Stomach smooth muscle (tissue), 2 donors: ENCODE measurements at regions not wholly inside any gene's neighbourhood (a gene's known extent, or its start where the extent isn't known, plus 50 kb on each side); places are given as distances from the start of the nearest gene placed in this dataset.

Experiments used
- H3K27ac ChIP-seq: one replicate; pipeline ENCODE4 v1.7.0; 2013; ENCODE audit warnings: mild to moderate bottlenecking, low read length, inconsistent platforms
- H3K27me3 ChIP-seq, 2 donors: one replicate each; pipeline ENCODE4 v1.7.0; 2013; ENCODE audit warnings: low read length in 2 of 2; ENCODE audit not compliant: insufficient read depth in 2 of 2, control insufficient read depth in 1 of 2
- H3K36me3 ChIP-seq, 2 donors: one replicate each; pipeline ENCODE4 v1.7.0; 2013; ENCODE audit warnings: low read length in 2 of 2; ENCODE audit not compliant: control insufficient read depth in 2 of 2, insufficient read depth in 2 of 2
- H3K4me1 ChIP-seq: one replicate; pipeline ENCODE4 v1.7.0; 2013; ENCODE audit warnings: low read length; ENCODE audit not compliant: control insufficient read depth, insufficient read depth
- H3K4me3 ChIP-seq, 2 donors: one replicate each; pipeline ENCODE4 v1.7.0; 2013; ENCODE audit warnings: low read length in 2 of 2
- H3K9ac ChIP-seq, 2 donors: one replicate each; pipeline ENCODE4 v1.7.0; 2013; ENCODE audit warnings: low read length in 2 of 2, mild to moderate bottlenecking in 1 of 2
- H3K9me3 ChIP-seq, 2 donors: one replicate each; pipeline ENCODE4 v1.7.0; 2013; ENCODE audit warnings: low read length in 2 of 2; ENCODE audit not compliant: control insufficient read depth in 2 of 2
- donor health status: healthy.
- donor health status: Pancreatic carcinoma.

GRCh38 chr15:58329781-58330671 lies 101.8 kb upstream of the LIPC start:
- no peak overlapping the region for H3K27ac ChIP-seq
- no peak overlapping the region for H3K9ac ChIP-seq
- H3K36me3 ChIP-seq = no peaks in the 10 kb centered on the region
- H3K9me3 ChIP-seq = no peaks in the 10 kb centered on the region
- no peak overlapping the region for H3K4me3 ChIP-seq
- H3K27me3 ChIP-seq = no peaks in the 10 kb centered on the region
- peaks cover 28% of the 10 kb centered on the region for H3K4me1 ChIP-seq

DNA sequence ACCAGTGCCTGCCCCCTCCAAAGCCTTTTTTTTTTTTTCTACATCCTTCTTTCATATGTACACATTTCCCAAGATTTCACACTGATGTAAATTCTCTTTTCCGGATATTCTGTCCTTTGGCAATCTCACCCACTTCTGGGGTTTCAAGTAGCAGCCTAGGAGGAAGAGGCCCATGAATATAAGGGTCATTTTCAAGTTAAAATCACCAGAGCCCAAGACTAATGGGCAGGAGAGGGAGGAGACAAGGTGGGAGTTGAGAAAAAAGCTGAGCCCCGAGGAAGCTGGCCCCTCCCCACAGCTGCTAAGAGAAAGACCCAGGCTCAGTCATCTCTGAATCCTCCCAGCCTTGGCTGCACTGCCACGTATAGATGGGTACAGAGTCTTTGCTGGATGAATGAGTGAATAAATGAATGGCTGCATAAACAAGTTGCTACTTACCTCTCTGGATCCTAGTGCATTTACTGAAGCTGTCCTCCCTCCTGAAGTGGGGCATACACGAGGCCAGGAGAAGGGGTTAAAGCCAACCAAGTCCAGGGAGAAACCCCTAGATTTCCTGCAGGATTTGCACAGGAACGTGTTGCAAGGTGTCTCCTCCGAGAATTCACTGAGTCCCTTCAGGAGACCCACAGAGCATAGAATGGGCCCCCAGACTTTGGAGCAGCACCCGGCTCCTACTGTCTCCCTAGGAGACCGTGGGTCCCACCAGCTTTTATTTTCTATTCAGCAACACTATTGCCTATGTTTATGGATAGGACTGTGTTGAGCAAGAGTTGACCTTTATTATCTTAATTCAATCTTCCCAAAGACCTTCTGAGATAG lies 100.8 kb upstream of the LIPC start:
- H3K9ac ChIP-seq = no peak overlapping the region

GRCh38 chr15:58331560-58331912 lies 100.3 kb upstream of the LIPC start:
- peak overlapping the region; percentile 85 for H3K27ac ChIP-seq
- peak overlapping the region in 1 of 2 donors; percentile 18 for H3K9ac ChIP-seq
- peaks cover 28% of the 10 kb centered on the region for H3K4me1 ChIP-seq
- no peaks in the 10 kb centered on the region for H3K36me3 ChIP-seq
- H3K9me3 ChIP-seq = no peaks in the 10 kb centered on the region
- peak overlapping the region in 1 of 2 donors; percentile 41 for H3K4me3 ChIP-seq
- H3K27me3 ChIP-seq = no peaks in the 10 kb centered on the region

More for the DNA sequence above, 100.8 kb upstream of the LIPC start:
- Histone ChIP-seq H3K9me3 (no peaks in the 10 kb centered on the region), H3K36me3 (no peaks in the 10 kb centered on the region), H3K4me1 (peaks cover 28% of the 10 kb centered on the region), H3K4me3 (no peak overlapping the region), H3K27me3 (no peaks in the 10 kb centered on the region), H3K27ac (peak overlapping the region; percentile 85)

DNA sequence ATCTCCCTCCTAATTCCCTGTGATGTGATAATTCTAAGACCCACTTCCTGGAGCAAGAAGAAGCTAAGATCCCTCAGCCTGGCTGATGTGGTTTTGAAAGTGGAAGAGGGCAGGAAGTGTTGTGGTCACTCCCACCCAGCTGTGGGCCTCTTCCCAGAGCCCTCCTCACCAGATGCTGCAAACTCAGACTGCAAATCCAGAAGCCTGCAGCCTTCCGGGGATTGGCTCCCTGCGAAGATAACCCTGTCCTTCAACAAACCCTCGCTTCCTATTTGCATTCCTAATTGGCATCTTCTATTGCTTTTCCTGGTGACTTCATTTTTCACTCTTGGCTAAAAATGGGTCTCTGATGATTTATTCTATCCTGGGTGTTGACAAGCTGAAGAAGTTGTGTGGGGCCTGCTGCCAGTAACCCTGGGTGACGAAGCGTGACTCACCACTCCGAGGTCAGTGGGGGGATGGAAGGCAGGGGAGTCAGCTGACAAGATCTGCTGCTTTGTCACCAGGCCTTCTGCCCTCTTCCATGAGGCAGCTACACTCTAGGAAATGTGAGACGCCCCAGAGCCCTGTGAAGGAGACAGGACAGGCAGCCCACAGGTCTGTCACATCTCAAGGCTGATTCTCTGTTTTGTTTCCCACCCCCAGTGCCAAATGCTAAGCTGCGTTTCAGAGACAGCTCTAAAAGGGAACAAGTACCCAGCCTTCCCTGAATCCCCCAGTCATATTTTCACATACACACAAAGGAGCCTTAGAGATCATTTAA lies 99.7 kb upstream of the LIPC start:
- Histone ChIP-seq H3K27me3 (no peaks in the 10 kb centered on the region), H3K36me3 (no peaks in the 10 kb centered on the region), H3K9me3 (no peaks in the 10 kb centered on the region), H3K4me3 (peak overlapping the region in 1 of 2 donors; percentile 41), H3K4me1 (peaks cover 28% of the 10 kb centered on the region), H3K27ac (peak overlapping the region; percentile 85), H3K9ac (peak overlapping the region; percentile 46 to 62)

- Histone ChIP-seq H3K27me3 (no peaks in the 10 kb centered on the region), H3K36me3 (no peaks in the 10 kb centered on the region), H3K4me3 (peak overlapping the region in 1 of 2 donors; percentile 22), H3K9me3 (no peaks in the 10 kb centered on the region), H3K4me1 (peaks cover 28% of the 10 kb centered on the region), H3K27ac (peak overlapping the region; percentile 85), H3K9ac (peak overlapping the region; percentile 46 to 62)
Observed at GRCh38 chr15:58332676-58333400, 99.0 kb upstream of the LIPC start.

- Histone ChIP-seq H3K27me3 (no peaks in the 10 kb centered on the region), H3K4me1 (peaks cover 28% of the 10 kb centered on the region), H3K27ac (no peak overlapping the region), H3K36me3 (no peaks in the 10 kb centered on the region), H3K9me3 (no peaks in the 10 kb centered on the region), H3K4me3 (no peak overlapping the region), H3K9ac (no peak overlapping the region)
Observed at GRCh38 chr15:58334803-58335202, 97.0 kb upstream of the LIPC start.

- H3K36me3 ChIP-seq = no peaks in the 10 kb centered on the region
- no peak overlapping the region for H3K4me3 ChIP-seq
- H3K27me3 ChIP-seq = no peaks in the 10 kb centered on the region
- H3K4me1 ChIP-seq = peaks cover 20% of the 10 kb centered on the region
- H3K27ac ChIP-seq = no peak overlapping the region
- no peak overlapping the region for H3K9ac ChIP-seq
- no peaks in the 10 kb centered on the region for H3K9me3 ChIP-seq
Observed at GRCh38 chr15:58336161-58336560, 95.6 kb upstream of the LIPC start.

GRCh38 chr15:58340176-58340575 lies 91.6 kb upstream of the LIPC start:
- H3K4me3 ChIP-seq = no peak overlapping the region
- no peak overlapping the region for H3K27ac ChIP-seq
- no peak overlapping the region for H3K9ac ChIP-seq
- no peaks in the 10 kb centered on the region for H3K36me3 ChIP-seq
- H3K27me3 ChIP-seq = no peaks in the 10 kb centered on the region
- H3K9me3 ChIP-seq = no peaks in the 10 kb centered on the region
- H3K4me1 ChIP-seq = no peaks in the 10 kb centered on the region

GRCh38 chr15:58342508-58342907 lies 89.3 kb upstream of the LIPC start:
- no peak overlapping the region for H3K27ac ChIP-seq
- H3K9ac ChIP-seq = no peak overlapping the region
- no peaks in the 10 kb centered on the region for H3K4me1 ChIP-seq
- H3K27me3 ChIP-seq = no peaks in the 10 kb centered on the region
- no peak overlapping the region for H3K4me3 ChIP-seq
- H3K9me3 ChIP-seq = no peaks in the 10 kb centered on the region
- H3K36me3 ChIP-seq = no peaks in the 10 kb centered on the region
